SK-N-SH (cell line): ENCODE measurements at regions not wholly inside any gene's neighbourhood (a gene's known extent, or its start where the extent isn't known, plus 50 kb on each side); places are given as distances from the start of the nearest gene placed in this dataset.

Experiments used
- CTCF ChIA-PET: fragments of 300-600, 350-600 bp; formaldehyde crosslinking; extraction: SDS; loops from one replicate; lab custom pipeline; 2021; lab: Yijun Ruan, JAX
- POLR2A ChIA-PET: fragments of 350-600 bp; sonication (Branson Sonifier 250); formaldehyde crosslinking; extraction: SDS; loops from one replicate; lab custom pipeline; 2020; ENCODE audit warnings: antibody characterized with exemption, inconsistent platforms; lab: Yijun Ruan, JAX
- DNase-seq: peaks from one replicate; pipeline ENCODE4 v3.0.0; 2012
- H2AFZ ChIP-seq: fragments of 200-600 bp; sonication (generic); 2 replicates; pipeline ENCODE4 v1.8.1; 2016; ENCODE audit warnings: antibody characterized with exemption, mild to moderate bottlenecking, low read depth
- H3F3A ChIP-seq: fragments of 200-600 bp; sonication (generic); replicated peaks from 2 replicates; pipeline ENCODE3; 2016; ENCODE audit warnings: antibody characterized with exemption, mild to moderate bottlenecking; ENCODE audit not compliant: insufficient read depth
- H3K27ac ChIP-seq, 2 experiments: fragments of 200-500 bp in 1 of 2; fragments of 200-600 bp in 1 of 2; sonication (Bioruptor generic) in 1 of 2; sonication (generic), shearing (Covaris generic) in 1 of 2; 2 replicates each; pipeline versions ENCODE4 v1.5.1 to v1.6.1; 2014 to 2016; ENCODE audit warnings: low read depth in 2 of 2, inconsistent platforms in 1 of 2, low read length in 1 of 2, mild to moderate bottlenecking in 1 of 2, mixed read lengths in 1 of 2
- H3K27me3 ChIP-seq: fragments of 200-600 bp; sonication (generic), shearing (Covaris generic); 2 replicates; pipeline ENCODE4 v1.6.1; 2016; ENCODE audit warnings: mixed run types; ENCODE audit not compliant: insufficient read depth
- H3K36me3 ChIP-seq, 2 experiments: fragments of 200-500 bp in 1 of 2; fragments of 200-600 bp in 1 of 2; sonication (Bioruptor generic) in 1 of 2; sonication (generic) in 1 of 2; replicated peaks in 1 of 2; 2 replicates each; pipeline versions ENCODE3 to v1.5.1; 2014 to 2016; ENCODE audit warnings: low read length in 1 of 2, mild to moderate bottlenecking in 1 of 2; ENCODE audit not compliant: insufficient read depth in 2 of 2, control insufficient read depth in 1 of 2
- H3K4me1 ChIP-seq, 2 experiments: fragments of 200-500 bp in 1 of 2; fragments of 200-600 bp in 1 of 2; sonication (Bioruptor generic) in 1 of 2; sonication (generic), shearing (Covaris generic) in 1 of 2; 2 replicates each; pipeline versions ENCODE4 v1.5.1 to v1.6.1; 2014 to 2016; ENCODE audit warnings: low read depth in 1 of 2, low read length in 1 of 2, mixed run types in 1 of 2; ENCODE audit not compliant: insufficient read depth in 2 of 2, control insufficient read depth in 1 of 2
- H3K4me2 ChIP-seq: fragments of 200-600 bp; sonication (generic), shearing (Covaris generic); 2 replicates; pipeline ENCODE4 v1.6.1; 2017; ENCODE audit warnings: mixed run types
- H3K4me3 ChIP-seq, 2 experiments: fragments of 200-500 bp in 1 of 2; fragments of 200-600 bp in 1 of 2; sonication (Bioruptor generic) in 1 of 2; sonication (generic), shearing (Covaris generic) in 1 of 2; 2 replicates each; pipeline versions ENCODE4 v1.5.1 to v1.8.1; 2014 to 2016; ENCODE audit warnings: low read depth in 2 of 2, inconsistent platforms in 1 of 2, low read length in 1 of 2, mild to moderate bottlenecking in 1 of 2, mixed read lengths in 1 of 2, moderate library complexity in 1 of 2
- H3K79me2 ChIP-seq: fragments of 200-600 bp; sonication (generic); 2 replicates; pipeline ENCODE4 v1.8.1; 2017; ENCODE audit warnings: mild to moderate bottlenecking; ENCODE audit not compliant: insufficient read depth
- H3K9ac ChIP-seq: fragments of 200-600 bp; sonication (generic); 2 replicates; pipeline ENCODE4 v1.6.1; 2017; ENCODE audit warnings: mixed run types
- H3K9me2 ChIP-seq: fragments of 200-600 bp; sonication (generic); 2 replicates; pipeline ENCODE4 v1.6.1; 2017; ENCODE audit warnings: mixed run types
- H3K9me3 ChIP-seq: fragments of 200-600 bp; sonication (generic); 2 replicates; pipeline ENCODE4 v1.6.1; 2017; ENCODE audit warnings: mixed run types, mild to moderate bottlenecking, moderate library complexity
- H4K20me1 ChIP-seq: fragments of 200-600 bp; sonication (generic); 2 replicates; pipeline ENCODE4 v1.6.1; 2017; ENCODE audit warnings: mild to moderate bottlenecking, mixed run types; ENCODE audit not compliant: insufficient read depth
- CTCF ChIP-seq: fragments of 200-600 bp; sonication (generic); IDR thresholded peaks from 2 replicates; pipeline ENCODE4 v1.6.1; 2017; ENCODE audit warnings: antibody characterized with exemption, mild to moderate bottlenecking, moderate library complexity
- FOSL2 ChIP-seq: IDR thresholded peaks from 2 replicates; pipeline ENCODE4 v1.4.0; 2012; ENCODE audit warnings: low read depth, mild to moderate bottlenecking, moderate library complexity, borderline replicate concordance
- FOXJ3 ChIP-seq: sonication (generic); formaldehyde crosslinking; IDR thresholded peaks from 2 replicates; pipeline ENCODE4 v1.5.1; 2020; ENCODE audit warnings: mild to moderate bottlenecking, missing genetic modification reagents
- MXI1 ChIP-seq: IDR thresholded peaks from 2 replicates; pipeline ENCODE4 v1.6.1; 2012; ENCODE audit warnings: mild to moderate bottlenecking, low read depth, low read length, improper control_type of control experiment
- TAF1 ChIP-seq: IDR thresholded peaks from 2 replicates; pipeline ENCODE4 v1.6.1; 2012; ENCODE audit warnings: low read depth, mild to moderate bottlenecking, low read length, moderate library complexity, borderline replicate concordance
- USF2 ChIP-seq: fragments of 150-350 bp; IDR thresholded peaks from 2 replicates; pipeline ENCODE4 v1.6.1; 2017; ENCODE audit warnings: antibody characterized with exemption, low read length, low read depth, borderline replicate concordance
- WGBS: methylation state at CpG from one replicate; pipeline ENCODE4 v1.1.6; 2017; ENCODE audit warnings: low lambda C conversion rate; 5-methylcytosine and 5-hydroxymethylcytosine counted together
- TF ChIP-seq, protein P1 (sequence below): IDR thresholded peaks from 2 replicates; pipeline ENCODE4 v1.6.1; 2012; ENCODE audit warnings: mild to moderate bottlenecking, low read depth, low read length, moderate library complexity
- TF ChIP-seq, protein P2 (sequence below): IDR thresholded peaks from 2 replicates; pipeline ENCODE4; 2012
- TF ChIP-seq, protein P3 (sequence below): IDR thresholded peaks from 2 replicates; pipeline ENCODE4 v1.4.0; 2012; ENCODE audit warnings: low read depth, borderline replicate concordance

DNA sequence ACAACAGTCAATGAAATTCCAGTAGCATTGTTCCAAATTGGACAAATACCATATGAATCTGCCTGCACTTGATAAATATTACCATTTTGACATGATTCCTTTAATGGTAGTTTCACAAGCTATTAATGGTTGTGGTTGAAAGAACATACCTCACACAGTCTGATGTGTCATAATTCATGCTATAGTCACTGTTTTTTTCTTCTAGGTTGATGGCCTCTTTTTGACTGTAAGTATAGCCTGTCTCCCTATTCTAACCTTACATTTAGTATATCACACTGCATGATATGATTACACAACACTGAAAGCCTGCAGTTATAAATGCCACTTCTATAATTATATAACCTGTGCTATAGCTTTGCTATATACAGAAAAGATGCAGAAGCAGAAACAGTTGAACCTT lies 834.1 kb downstream of the NSUN3 start (continued):
- TF ChIP-seq, protein P1, sequence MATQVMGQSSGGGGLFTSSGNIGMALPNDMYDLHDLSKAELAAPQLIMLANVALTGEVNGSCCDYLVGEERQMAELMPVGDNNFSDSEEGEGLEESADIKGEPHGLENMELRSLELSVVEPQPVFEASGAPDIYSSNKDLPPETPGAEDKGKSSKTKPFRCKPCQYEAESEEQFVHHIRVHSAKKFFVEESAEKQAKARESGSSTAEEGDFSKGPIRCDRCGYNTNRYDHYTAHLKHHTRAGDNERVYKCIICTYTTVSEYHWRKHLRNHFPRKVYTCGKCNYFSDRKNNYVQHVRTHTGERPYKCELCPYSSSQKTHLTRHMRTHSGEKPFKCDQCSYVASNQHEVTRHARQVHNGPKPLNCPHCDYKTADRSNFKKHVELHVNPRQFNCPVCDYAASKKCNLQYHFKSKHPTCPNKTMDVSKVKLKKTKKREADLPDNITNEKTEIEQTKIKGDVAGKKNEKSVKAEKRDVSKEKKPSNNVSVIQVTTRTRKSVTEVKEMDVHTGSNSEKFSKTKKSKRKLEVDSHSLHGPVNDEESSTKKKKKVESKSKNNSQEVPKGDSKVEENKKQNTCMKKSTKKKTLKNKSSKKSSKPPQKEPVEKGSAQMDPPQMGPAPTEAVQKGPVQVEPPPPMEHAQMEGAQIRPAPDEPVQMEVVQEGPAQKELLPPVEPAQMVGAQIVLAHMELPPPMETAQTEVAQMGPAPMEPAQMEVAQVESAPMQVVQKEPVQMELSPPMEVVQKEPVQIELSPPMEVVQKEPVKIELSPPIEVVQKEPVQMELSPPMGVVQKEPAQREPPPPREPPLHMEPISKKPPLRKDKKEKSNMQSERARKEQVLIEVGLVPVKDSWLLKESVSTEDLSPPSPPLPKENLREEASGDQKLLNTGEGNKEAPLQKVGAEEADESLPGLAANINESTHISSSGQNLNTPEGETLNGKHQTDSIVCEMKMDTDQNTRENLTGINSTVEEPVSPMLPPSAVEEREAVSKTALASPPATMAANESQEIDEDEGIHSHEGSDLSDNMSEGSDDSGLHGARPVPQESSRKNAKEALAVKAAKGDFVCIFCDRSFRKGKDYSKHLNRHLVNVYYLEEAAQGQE: no peak
- TF ChIP-seq TAF1: no peak
- no peak for TF ChIP-seq MXI1
- TF ChIP-seq, protein P2, sequence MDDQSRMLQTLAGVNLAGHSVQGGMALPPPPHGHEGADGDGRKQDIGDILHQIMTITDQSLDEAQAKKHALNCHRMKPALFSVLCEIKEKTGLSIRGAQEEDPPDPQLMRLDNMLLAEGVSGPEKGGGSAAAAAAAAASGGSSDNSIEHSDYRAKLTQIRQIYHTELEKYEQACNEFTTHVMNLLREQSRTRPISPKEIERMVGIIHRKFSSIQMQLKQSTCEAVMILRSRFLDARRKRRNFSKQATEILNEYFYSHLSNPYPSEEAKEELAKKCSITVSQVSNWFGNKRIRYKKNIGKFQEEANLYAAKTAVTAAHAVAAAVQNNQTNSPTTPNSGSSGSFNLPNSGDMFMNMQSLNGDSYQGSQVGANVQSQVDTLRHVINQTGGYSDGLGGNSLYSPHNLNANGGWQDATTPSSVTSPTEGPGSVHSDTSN: no peak
- no peak for TF ChIP-seq CTCF
- TF ChIP-seq FOSL2: no peak
- TF ChIP-seq USF2: no peak

DNA sequence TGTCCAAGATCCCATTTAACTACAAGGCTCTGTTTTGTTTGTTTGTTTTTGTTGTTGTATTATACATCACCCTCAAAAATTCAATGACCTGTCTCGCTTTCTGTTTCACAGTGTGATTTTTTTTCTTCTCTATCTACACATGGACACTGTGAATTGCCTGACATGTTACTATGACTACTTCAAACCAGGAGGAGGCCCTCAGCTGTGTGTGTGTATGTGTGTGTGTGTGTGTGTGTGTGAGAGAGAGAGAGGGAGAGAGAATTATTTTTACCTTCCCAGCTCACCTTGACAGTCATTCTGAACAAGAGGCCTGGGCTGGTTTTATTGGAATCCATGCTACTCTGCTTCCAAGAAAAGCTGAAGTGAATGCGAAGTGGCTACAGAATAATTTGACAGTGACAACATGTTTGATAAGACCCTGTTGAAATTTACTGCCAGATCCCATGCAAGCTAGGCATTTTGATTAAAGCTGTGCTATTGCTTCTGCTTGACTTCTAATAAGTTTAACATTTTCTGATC lies 841.4 kb downstream of the NSUN3 start:
- H3K9me3 ChIP-seq: no peaks in the 10 kb centered on the region
- H4K20me1 ChIP-seq: no peaks in the 10 kb centered on the region
- no peak overlapping the region for H2AFZ ChIP-seq
- no peaks in the 10 kb centered on the region for H3K27me3 ChIP-seq
- CTCF ChIA-PET: no interaction called here
- no peak overlapping the region for H3K4me2 ChIP-seq
- no peak overlapping the region for H3K4me3 ChIP-seq
- no peaks in the 10 kb centered on the region for H3K4me1 ChIP-seq
- H3K27ac ChIP-seq: no peak overlapping the region
- WGBS: 56% methylated on average over 2 of the region's 2 CpGs
- no peaks in the 10 kb centered on the region for H3K36me3 ChIP-seq
- H3K79me2 ChIP-seq: no peaks in the 10 kb centered on the region
- no peak for DNase-seq
- POLR2A ChIA-PET: no interaction called here
- no peak overlapping the region for H3K9ac ChIP-seq
- H3F3A ChIP-seq: no peaks in the 10 kb centered on the region
- no peaks in the 10 kb centered on the region for H3K9me2 ChIP-seq
- no peak for TF ChIP-seq USF2
- TF ChIP-seq FOXJ3 (CRISPR knock-in tag): no peak
- TF ChIP-seq, protein P3, sequence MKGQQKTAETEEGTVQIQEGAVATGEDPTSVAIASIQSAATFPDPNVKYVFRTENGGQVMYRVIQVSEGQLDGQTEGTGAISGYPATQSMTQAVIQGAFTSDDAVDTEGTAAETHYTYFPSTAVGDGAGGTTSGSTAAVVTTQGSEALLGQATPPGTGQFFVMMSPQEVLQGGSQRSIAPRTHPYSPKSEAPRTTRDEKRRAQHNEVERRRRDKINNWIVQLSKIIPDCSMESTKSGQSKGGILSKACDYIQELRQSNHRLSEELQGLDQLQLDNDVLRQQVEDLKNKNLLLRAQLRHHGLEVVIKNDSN: no peak
- TF ChIP-seq, all 33 proteins: peak for 0
